ENCODE measurements at regions not wholly inside any gene's neighbourhood (a gene's known extent, or its start where the extent isn't known, plus 50 kb on each side); places are given as distances from the start of the nearest gene placed in this dataset.
"Not testable (repeated sequence)": the region's sequence is repeated elsewhere in the genome, so short reads cannot be mapped to it uniquely, and the experiment has no call there.

- no peak for DNase-seq
Observed at GRCh38 chr5:12193536-12193935, 289.3 kb upstream of the CTNND2 start.

- DNase-seq = no peak
Observed at GRCh38 chr5:12183003-12183402, 278.8 kb upstream of the CTNND2 start.

GRCh38 chr5:12177851-12178250, 273.6 kb upstream of the CTNND2 start:
- DNase-seq = no peak

- DNase-seq = no peak
Observed at GRCh38 chr5:12177225-12177624, 273.0 kb upstream of the CTNND2 start.

GRCh38 chr5:12175914-12176585, 271.8 kb upstream of the CTNND2 start:
- DNase-seq = no peak

- no peak for DNase-seq
Observed at GRCh38 chr5:12174734-12175133, 270.5 kb upstream of the CTNND2 start.

- no peak for DNase-seq
Observed at GRCh38 chr5:12169536-12169935, 265.3 kb upstream of the CTNND2 start.

GRCh38 chr5:12162863-12163262, 258.6 kb upstream of the CTNND2 start:
- DNase-seq = no peak

GRCh38 chr5:12147513-12147912, 243.3 kb upstream of the CTNND2 start:
- DNase-seq = no peak

- no peak for DNase-seq
Observed at GRCh38 chr5:12141496-12141895, 237.2 kb upstream of the CTNND2 start.

- DNase-seq = no peak
Observed at GRCh38 chr5:12133520-12133919, 229.3 kb upstream of the CTNND2 start.

- not testable (repeated sequence) for DNase-seq
Observed at GRCh38 chr5:12131020-12131419, 226.8 kb upstream of the CTNND2 start.

GRCh38 chr5:12125895-12126294, 221.6 kb upstream of the CTNND2 start:
- no peak for DNase-seq

- no peak for DNase-seq
Observed at GRCh38 chr5:12119657-12120056, 215.4 kb upstream of the CTNND2 start.

GRCh38 chr5:12114075-12114474, 209.8 kb upstream of the CTNND2 start:
- no peak for DNase-seq

- DNase-seq = no peak
Observed at GRCh38 chr5:12113062-12113461, 208.8 kb upstream of the CTNND2 start.

GRCh38 chr5:12111261-12111660, 207.0 kb upstream of the CTNND2 start:
- no peak for DNase-seq

- no peak for DNase-seq
Observed at GRCh38 chr5:12110629-12111028, 206.4 kb upstream of the CTNND2 start.

GRCh38 chr5:12109075-12109688, 204.9 kb upstream of the CTNND2 start:
- no peak for DNase-seq

GRCh38 chr5:12102151-12102550, 197.9 kb upstream of the CTNND2 start:
- no peak for DNase-seq

GRCh38 chr5:12100542-12100941, 196.3 kb upstream of the CTNND2 start:
- no peak for DNase-seq

- no peak for DNase-seq
Observed at GRCh38 chr5:12099296-12099695, 195.1 kb upstream of the CTNND2 start.

GRCh38 chr5:12095808-12096281, 191.6 kb upstream of the CTNND2 start:
- no peak for DNase-seq

- no peak for DNase-seq
Observed at GRCh38 chr5:12093586-12093985, 189.3 kb upstream of the CTNND2 start.

GRCh38 chr5:12080761-12081160, 176.5 kb upstream of the CTNND2 start:
- no peak for DNase-seq
